GM21367 (cell line): ENCODE measurements at regions not wholly inside any gene's neighbourhood (a gene's known extent, or its start where the extent isn't known, plus 50 kb on each side); places are given as distances from the start of the nearest gene placed in this dataset.

ENCODE experiments used
- ATAC-seq: cut with Tn5 transposase; IDR thresholded peaks from one replicate; pipeline ENCODE4 v1.9.1; 2021; ENCODE audit not compliant: unreplicated experiment

- no peak for ATAC-seq
Observed at GRCh38 chr11:98862169-98862568, 158.6 kb upstream of the CNTN5 start.

GRCh38 chr11:98871690-98872089 is 149.1 kb upstream of the CNTN5 start:
- no peak for ATAC-seq

- no peak for ATAC-seq
Observed at GRCh38 chr11:98874050-98874449, 146.7 kb upstream of the CNTN5 start.

- ATAC-seq = no peak
Observed at GRCh38 chr11:98895936-98896335, 124.8 kb upstream of the CNTN5 start.

- no peak for ATAC-seq
Observed at GRCh38 chr11:98940913-98941312, 79.8 kb upstream of the CNTN5 start.

GRCh38 chr11:98944461-98944860 is 76.3 kb upstream of the CNTN5 start:
- ATAC-seq = no peak

- no peak for ATAC-seq
Observed at GRCh38 chr11:98952107-98952506, 68.6 kb upstream of the CNTN5 start.

- no peak for ATAC-seq
Observed at GRCh38 chr11:98955551-98955950, 65.2 kb upstream of the CNTN5 start.

GRCh38 chr11:98964146-98964545 is 56.6 kb upstream of the CNTN5 start:
- no peak for ATAC-seq

- ATAC-seq = no peak
Observed at GRCh38 chr11:98965358-98965757, 55.4 kb upstream of the CNTN5 start.

GRCh38 chr11:98965775-98966174 is 55.0 kb upstream of the CNTN5 start:
- ATAC-seq = no peak

GRCh38 chr11:98967005-98967404 is 53.7 kb upstream of the CNTN5 start:
- ATAC-seq = no peak
